CD4-positive, alpha-beta T cell treated with Interleukin-6 for 4 hours (primary cell): ENCODE measurements at regions not wholly inside any gene's neighbourhood (a gene's known extent, or its start where the extent isn't known, plus 50 kb on each side); places are given as distances from the start of the nearest gene placed in this dataset.
"Not testable (repeated sequence)": the region's sequence is repeated elsewhere in the genome, so short reads cannot be mapped to it uniquely, and the experiment has no call there.

Experiments
- DNase-seq: peaks from one replicate; pipeline ENCODE4 v3.0.0-alpha.2; 2020; ENCODE audit warnings: mixed read lengths

GRCh38 chr12:92418381-92418780 lies 272.7 kb upstream of the BTG1 start:
- DNase-seq, result no peak

GRCh38 chr12:92417373-92417772 lies 271.7 kb upstream of the BTG1 start:
- DNase-seq, result no peak

- no peak for DNase-seq
Observed at GRCh38 chr12:92416385-92416812, 270.8 kb upstream of the BTG1 start.

GRCh38 chr12:92414170-92415070 lies 268.8 kb upstream of the BTG1 start:
- DNase-seq, result no peak

GRCh38 chr12:92413286-92413685 lies 267.6 kb upstream of the BTG1 start:
- DNase-seq, result no peak

GRCh38 chr12:92412856-92413255 lies 267.2 kb upstream of the BTG1 start:
- DNase-seq, result no peak

GRCh38 chr12:92411687-92412086 lies 266.0 kb upstream of the BTG1 start:
- no peak for DNase-seq

GRCh38 chr12:92408072-92408900 lies 262.6 kb upstream of the BTG1 start:
- DNase-seq, result peak; percentile 60

GRCh38 chr12:92406404-92407070 lies 260.9 kb upstream of the BTG1 start:
- not testable (repeated sequence) for DNase-seq

GRCh38 chr12:92405801-92406251 lies 260.2 kb upstream of the BTG1 start:
- DNase-seq, result peak; percentile 61

GRCh38 chr12:92404921-92405320 lies 259.3 kb upstream of the BTG1 start:
- DNase-seq, result no peak

- no peak for DNase-seq
Observed at GRCh38 chr12:92404259-92404894, 258.7 kb upstream of the BTG1 start.

GRCh38 chr12:92403210-92404175 lies 257.8 kb upstream of the BTG1 start:
- DNase-seq, result peak; percentile 68

GRCh38 chr12:92402415-92402814 lies 256.8 kb upstream of the BTG1 start:
- DNase-seq, result no peak

- DNase-seq, result peak; percentile 46
Observed at GRCh38 chr12:92400006-92400405, 254.4 kb upstream of the BTG1 start.

- peak; percentile 27 for DNase-seq
Observed at GRCh38 chr12:92398565-92399309, 253.1 kb upstream of the BTG1 start.

- DNase-seq, result peak; percentile 23
Observed at GRCh38 chr12:92396647-92397252, 251.1 kb upstream of the BTG1 start.

- DNase-seq, result no peak
Observed at GRCh38 chr12:92395322-92395721, 249.7 kb upstream of the BTG1 start.

- no peak for DNase-seq
Observed at GRCh38 chr12:92394895-92395294, 249.2 kb upstream of the BTG1 start.

GRCh38 chr12:92393504-92393903 lies 247.9 kb upstream of the BTG1 start:
- no peak for DNase-seq
